Endometrial microvascular endothelial cells (primary cell): ENCODE measurements at regions not wholly inside any gene's neighbourhood (a gene's known extent, or its start where the extent isn't known, plus 50 kb on each side); places are given as distances from the start of the nearest gene placed in this dataset.

ENCODE experiments used
- in situ Hi-C: cut with HindIII; loops from 2 replicates; pipeline ENCODE4 v1.10.0; 2017; ENCODE audit warnings: low sequenced_read_pairs, low pct_unique_long_range_greater_than_20kb; ENCODE audit errors: inconsistent ontology term

- in situ Hi-C loops: no loop called here
These were observed 154.8 kb downstream of the PALM2AKAP2 start for GRCh38 chr9:109934857-109935215.

- in situ Hi-C loops: no loop called here
These were observed 155.5 kb downstream of the PALM2AKAP2 start for GRCh38 chr9:109935406-109936087.

- in situ Hi-C loops: no loop called here
These were observed 158.0 kb downstream of the PALM2AKAP2 start for GRCh38 chr9:109937861-109938453.

GRCh38 chr9:109939698-109940342 is 159.8 kb downstream of the PALM2AKAP2 start:
- in situ Hi-C loops: no loop called here

GRCh38 chr9:109940561-109940960 is 160.6 kb downstream of the PALM2AKAP2 start:
- in situ Hi-C loops: no loop called here

GRCh38 chr9:109941771-109942170 is 161.8 kb downstream of the PALM2AKAP2 start:
- in situ Hi-C loops: no loop called here

GRCh38 chr9:109945573-109945972 is 165.6 kb downstream of the PALM2AKAP2 start:
- in situ Hi-C loops: no loop called here

GRCh38 chr9:109948453-109948852 is 168.5 kb downstream of the PALM2AKAP2 start:
- in situ Hi-C loops: no loop called here

GRCh38 chr9:109950710-109951443 is 170.9 kb downstream of the PALM2AKAP2 start:
- in situ Hi-C loops: loop anchor here (25.0 kb wide), 1 partner anchor 111 kb away; no protein-coding TSS in a partner anchor

- in situ Hi-C loops: loop anchor here (25.0 kb wide), 1 partner anchor 109 kb away; no protein-coding TSS in a partner anchor
These were observed 173.3 kb downstream of the PALM2AKAP2 start for GRCh38 chr9:109953300-109953699.

GRCh38 chr9:109953813-109954497 is 174.0 kb downstream of the PALM2AKAP2 start:
- in situ Hi-C loops: loop anchor here (25.0 kb wide), 1 partner anchor 108 kb away; no protein-coding TSS in a partner anchor

- in situ Hi-C loops: loop anchor here (25.0 kb wide), 1 partner anchor 105 kb away; no protein-coding TSS in a partner anchor
These were observed 176.9 kb downstream of the PALM2AKAP2 start for GRCh38 chr9:109956717-109957440.

GRCh38 chr9:109959679-109960078 is 179.7 kb downstream of the PALM2AKAP2 start:
- in situ Hi-C loops: loop anchor here (10.0 to 25.0 kb wide), 2 partner anchors 55 to 103 kb away; no protein-coding TSS in a partner anchor

- in situ Hi-C loops: loop anchor here (10.0 to 25.0 kb wide), 2 partner anchors 57 to 101 kb away; no protein-coding TSS in a partner anchor
These were observed 181.6 kb downstream of the PALM2AKAP2 start for GRCh38 chr9:109961626-109962025.

GRCh38 chr9:109962215-109962614 is 182.2 kb downstream of the PALM2AKAP2 start:
- in situ Hi-C loops: loop anchor here (10.0 to 25.0 kb wide), 2 partner anchors 57 to 100 kb away; no protein-coding TSS in a partner anchor

- in situ Hi-C loops: loop anchor here (10.0 to 25.0 kb wide), 2 partner anchors 58 to 99 kb away; no protein-coding TSS in a partner anchor
These were observed 183.1 kb downstream of the PALM2AKAP2 start for GRCh38 chr9:109963079-109963478.

- in situ Hi-C loops: loop anchor here (10.0 to 25.0 kb wide), 2 partner anchors 62 to 95 kb away; no protein-coding TSS in a partner anchor
These were observed 186.8 kb downstream of the PALM2AKAP2 start for GRCh38 chr9:109966643-109967368.
